HG02973 (cell line): ENCODE measurements at regions not wholly inside any gene's neighbourhood (a gene's known extent, or its start where the extent isn't known, plus 50 kb on each side); places are given as distances from the start of the nearest gene placed in this dataset.
"Not testable (repeated sequence)": the region's sequence is repeated elsewhere in the genome, so short reads cannot be mapped to it uniquely, and the experiment has no call there.

Experiments
- ATAC-seq: cut with Tn5 transposase; IDR thresholded peaks from one replicate; pipeline ENCODE4 v1.9.1; 2021; ENCODE audit warnings: moderate library complexity; ENCODE audit not compliant: unreplicated experiment

DNA sequence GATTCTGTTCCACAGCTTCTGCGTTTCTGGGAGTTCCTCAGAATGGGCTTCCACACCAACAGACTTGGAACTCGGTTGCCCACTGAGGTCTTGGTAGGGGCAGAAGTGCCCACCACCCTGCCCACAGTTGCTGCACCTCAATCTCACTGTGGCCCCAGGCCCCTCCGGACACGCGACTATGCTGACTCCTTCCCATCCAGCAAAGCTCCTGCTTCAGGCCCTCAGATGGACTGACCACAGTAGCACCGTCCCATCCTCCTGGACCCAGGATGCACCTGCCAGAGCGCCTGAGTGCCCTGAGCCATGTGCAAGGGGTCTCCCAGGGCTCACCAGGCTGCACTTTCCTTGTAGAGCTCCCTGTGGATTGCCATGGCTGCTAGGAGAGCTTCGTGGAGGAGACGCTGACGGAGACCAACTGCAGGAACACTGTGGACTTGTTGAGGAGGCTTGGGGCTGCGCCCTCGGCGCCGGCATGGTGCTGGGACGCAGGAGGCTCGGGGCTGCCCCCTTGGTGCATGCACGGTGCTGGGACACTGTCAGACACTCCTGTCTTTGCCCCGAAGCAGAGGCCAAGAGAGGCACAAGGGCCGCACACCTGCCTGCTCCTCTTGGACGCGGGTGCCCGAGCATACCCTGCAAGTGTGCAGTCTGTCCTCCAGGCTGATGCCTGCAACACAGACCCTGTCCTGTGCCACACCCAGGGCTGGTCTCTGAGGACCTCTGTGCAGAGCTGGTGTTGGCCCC is 201.3 kb downstream of the LIPI start:
- ATAC-seq = not testable (repeated sequence)

DNA sequence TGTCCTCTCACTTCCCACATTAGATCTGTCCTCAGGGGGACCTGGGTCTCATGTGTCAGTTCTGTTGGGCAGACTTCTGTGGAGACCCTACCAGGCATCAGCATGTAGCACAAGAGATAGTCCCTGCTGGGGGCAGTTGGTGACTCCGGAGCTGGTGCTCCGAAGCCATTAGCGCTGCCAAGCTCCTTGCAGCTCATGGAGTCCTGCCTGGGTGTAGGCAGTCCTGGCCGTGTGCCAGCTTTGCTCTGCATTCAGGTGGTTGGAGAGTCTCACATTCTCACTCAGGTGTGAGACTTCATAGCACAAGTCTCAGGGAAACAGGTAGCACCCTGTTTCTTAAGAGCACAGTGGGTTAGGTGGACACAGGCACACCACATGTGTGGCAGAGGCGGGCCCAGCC is 202.3 kb downstream of the LIPI start:
- not testable (repeated sequence) for ATAC-seq

DNA sequence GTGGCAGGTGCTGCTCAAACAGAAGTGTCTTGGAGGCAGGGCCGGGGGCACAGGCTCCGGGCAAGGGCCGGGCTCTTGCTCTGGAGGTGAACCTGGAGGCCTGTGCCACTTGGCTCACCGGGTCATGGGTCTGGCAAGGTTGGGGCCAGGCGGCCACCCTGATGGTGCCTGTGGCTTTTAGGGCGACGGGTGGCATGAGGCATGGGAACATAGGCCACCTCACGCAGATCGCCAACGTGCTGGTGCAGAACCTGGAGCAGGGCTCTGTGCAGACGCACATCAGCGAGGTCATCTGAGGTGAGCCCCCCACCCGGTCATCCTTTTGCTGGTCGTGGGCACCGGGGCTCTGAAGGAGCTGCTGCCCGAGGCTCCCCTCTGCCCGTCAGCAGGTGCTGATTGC is 202.7 kb downstream of the LIPI start:
- ATAC-seq = not testable (repeated sequence)

DNA sequence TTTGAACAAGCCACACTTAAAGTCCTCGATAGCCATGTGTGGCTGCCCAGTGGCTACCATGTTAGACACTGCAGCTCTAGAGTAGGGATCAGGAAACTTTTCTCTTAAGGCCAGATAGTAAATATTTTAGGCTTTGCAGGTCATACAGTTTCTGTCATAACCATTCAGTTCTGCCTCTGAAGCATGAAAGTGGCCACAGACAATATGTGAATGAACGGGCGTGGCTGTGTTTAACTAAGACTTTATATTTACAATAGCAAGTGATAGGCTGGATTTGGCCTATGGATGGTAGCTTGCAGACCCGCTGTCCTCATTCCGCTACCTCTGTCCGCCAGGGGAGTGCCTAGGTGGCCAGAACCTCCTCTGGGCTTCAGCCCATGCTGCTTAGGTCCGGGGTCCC is 204.6 kb downstream of the LIPI start:
- ATAC-seq = not testable (repeated sequence)

DNA sequence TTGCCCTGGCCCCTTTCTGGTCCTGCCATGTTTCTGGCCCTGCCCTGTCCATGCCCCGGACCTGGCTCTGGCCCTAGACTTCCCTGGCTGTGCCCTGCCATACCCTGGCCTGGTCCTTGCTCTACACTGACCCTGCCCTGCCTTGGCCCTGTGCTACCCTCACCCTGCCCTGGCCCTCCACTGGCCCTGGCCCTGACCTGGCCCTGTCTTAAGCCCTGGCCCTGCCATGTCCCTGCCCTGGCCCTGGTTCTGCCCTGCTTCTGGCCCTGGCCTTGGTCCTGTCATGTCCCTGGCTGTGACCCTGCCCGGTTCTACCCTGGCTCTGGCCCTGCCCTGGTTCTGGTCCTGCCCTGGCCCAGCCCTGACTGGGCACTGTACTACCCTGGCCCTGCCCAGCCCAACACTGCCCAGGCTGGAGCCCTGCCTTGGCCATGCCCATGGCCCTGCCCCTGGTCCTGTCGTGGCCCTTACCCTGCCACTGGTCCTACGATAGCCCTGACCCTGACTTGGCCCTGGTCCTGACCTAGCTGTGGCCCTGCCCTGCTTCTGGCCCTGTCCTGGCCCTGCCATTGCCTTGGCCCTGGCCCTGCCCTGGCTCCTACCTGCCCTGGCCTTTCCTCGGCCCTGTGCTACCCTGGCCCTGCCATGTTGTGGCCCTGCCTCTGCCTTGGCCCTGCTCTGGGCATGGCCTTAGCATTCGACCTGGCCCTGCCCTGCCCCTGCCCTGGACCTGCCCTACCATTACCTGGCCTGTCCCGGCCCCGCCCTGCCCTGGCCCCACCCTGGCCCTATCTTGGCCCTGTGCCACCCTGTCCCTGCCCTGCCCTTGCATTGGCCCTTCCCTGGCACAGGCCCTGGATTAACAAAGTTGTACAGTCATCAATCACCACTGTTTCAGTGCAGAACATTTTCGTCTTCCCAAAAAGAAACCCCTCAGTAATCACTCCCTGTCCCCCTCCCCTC is 223.5 kb downstream of the LIPI start:
- ATAC-seq = not testable (repeated sequence)

DNA sequence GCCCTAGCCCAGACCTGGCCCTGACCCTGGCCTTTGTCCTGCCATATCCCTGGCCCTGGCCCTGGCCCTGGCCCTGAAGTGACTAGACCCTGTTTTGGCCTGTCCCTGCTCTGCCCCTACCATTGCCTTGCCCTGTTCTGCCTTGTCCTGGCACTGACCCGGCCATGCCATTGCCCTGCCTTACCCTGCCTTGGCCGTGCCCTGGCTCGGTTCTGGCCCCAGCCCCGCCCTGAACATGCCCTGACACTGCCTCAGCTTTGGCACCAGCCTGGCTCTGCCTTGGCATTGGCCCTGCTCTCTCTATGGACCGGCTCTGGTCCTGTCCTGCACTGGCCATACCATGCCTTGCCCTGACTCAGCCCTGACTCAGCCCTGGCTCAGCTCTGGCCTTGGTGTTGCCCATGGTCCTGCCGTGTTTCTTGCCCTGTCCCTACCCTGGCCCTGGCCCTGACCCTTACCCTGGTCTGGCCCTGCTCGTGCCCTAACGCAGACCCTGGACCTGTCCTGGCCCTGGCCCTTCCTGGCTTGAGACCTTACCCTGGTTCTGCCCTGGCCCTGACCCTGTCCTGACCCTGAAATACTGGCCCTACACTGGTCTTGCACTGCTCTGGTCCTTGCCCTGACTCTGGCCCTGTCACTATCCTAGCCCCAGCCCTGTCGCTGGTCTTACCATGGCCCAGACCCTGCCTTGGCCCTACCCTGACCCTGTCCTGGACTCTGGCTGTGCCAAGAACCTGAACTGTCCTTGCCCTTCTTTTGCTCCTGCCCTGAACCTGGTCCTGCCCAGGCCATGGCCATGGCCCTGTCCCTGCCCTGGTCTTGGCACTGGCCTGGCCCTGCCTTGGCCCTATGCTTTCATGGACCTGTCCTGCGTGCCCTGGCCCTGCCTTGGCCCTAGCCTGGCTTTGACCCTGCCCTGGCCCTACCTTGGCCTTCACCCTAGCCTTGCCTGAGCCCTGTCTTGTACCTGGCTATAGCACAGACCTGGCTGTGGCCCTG is 224.6 kb downstream of the LIPI start:
- not testable (repeated sequence) for ATAC-seq

DNA sequence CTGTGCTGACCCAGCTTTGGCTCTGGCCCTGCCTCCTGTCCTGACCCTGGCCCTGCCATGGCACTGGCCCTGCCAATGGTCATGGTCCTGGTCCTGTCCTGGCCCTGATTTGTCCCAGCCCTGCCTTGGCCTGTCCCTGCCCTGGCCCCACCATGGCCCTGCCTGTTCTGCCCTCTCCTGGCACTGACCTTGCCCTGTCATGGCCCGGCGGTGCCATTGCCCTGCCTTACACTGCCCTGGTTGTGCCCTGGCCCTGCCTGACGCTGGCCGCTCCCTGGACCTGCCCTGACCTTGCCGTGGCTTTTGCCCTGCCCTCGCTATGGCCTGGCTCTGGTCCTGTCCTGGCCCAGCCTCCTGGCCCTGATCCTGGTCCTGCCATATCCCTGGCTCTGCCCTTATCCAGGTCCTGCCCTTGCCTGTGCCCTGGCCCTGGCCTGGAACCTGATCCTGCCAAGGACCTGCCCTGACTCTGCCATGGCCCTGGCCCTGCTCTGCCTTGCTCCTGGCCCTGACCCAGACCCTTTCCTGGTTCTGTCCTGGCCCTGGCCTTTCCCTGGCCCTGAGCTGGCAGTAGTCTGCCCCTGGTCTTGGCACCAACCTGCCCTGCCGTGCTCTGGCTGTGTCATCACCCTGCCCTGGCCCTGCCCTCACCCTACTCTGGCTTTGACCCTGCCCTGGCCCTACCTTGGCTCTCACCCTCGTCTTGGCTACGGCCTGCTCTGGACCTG is 225.5 kb downstream of the LIPI start:
- ATAC-seq = not testable (repeated sequence)

DNA sequence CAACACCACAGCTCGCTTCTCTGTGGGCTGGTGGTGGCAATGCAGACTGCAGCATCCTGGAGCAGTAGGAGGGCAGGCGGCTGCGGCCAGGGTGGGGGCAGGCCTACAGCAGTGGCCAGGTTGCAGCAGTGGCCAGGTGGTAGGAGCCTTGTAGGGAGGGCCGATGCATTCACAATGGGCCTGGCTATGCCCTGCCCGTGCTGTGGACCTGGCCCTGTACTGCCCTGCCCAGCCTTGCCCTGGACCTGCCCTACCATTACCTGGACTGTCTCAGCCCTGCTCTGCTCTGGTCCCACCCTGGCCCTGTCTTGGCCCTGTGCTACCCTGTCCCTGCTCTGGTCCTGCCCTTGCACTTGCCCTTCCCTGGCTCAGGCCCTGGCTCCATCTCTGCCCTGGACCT is 226.0 kb downstream of the LIPI start:
- not testable (repeated sequence) for ATAC-seq

DNA sequence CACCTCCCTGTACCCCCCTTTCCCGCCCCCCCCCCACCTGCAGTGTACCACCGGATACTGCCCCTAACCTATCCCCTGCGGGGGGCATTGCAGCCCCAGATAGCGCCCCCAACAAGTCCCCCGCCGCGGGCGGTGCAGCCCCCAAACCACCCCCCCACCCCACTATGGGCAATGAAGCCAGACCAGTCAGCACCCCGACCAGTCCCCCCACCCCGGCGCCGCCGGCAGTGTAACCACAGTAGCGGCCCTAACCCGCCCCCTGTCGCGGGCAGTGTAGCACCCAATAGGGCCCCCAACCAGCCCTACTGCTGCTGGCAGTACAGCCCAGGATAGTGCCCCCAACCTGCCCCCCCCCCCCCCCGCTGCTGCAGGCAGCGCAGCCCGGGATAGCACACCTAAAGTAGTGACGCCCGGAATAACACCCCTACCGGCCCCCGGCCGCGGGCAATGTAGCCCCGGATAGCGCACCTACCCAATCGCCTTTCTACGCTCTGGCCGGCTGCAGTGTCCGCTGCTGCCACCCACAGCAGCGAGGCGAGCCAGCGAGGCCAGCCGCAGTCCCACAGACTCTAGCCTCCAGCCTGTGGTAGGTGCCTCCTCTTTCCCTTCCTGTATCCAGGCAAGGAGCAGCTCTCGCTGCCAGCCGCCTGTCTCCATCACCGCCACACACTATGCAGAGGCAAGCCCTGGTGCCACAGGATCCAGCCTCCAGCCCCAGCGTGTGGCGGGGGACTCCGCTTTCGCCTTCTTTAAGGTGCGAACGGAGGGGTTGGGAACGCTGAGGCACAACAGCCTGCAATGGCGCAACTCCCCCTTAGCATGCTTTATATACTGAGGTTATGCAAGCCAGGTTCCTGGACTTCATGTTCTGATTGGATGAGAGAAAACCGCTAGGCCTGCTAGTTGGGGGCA is 229.3 kb downstream of the LIPI start:
- not testable (repeated sequence) for ATAC-seq

DNA sequence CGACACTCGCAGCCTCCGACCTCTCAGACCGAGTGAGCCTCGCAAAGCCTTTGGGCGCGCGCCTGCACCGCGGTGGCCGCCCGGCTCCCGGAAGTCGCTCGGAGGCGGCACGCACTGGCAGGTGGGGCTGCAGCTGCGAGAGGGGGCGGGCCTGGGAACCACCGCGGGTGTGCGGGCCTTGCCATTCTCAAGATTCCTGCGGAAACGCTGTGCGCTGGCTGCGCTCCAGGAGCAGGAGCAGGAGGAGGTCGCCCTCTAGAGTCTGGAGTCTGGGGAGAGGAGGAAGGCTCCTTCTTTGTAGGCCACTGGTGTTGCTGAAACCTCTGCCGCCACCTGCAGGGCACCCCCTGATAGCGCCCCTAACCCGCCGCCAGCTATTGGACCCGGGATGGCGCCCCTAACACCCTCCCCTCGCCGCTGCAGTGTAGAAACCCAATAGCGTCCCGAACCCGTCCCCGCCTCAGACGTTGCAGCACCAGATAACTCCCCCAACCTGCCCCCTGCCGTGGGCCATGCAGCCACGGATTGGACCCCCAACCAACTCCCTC is 230.6 kb downstream of the LIPI start:
- ATAC-seq = not testable (repeated sequence)

DNA sequence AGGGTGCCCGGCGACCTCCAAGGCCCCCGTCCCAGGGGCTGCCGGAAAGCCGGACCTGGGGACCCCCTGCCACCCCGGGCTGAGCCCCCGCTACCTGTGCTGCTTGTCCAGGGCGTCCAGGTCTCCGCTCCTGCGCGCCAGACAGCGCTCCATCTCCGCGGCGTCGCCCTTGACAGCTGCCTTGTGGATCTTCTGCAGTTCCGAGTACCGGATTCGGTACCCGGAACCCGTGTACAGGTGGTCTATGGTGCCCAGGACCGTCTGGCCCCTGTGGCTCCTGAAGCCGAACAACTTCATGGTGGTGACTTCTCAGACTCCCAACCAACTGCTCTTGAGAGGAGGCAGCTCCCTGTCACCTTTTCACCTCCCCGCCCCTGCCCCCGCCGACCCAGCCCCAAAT is 231.1 kb downstream of the LIPI start:
- not testable (repeated sequence) for ATAC-seq

DNA sequence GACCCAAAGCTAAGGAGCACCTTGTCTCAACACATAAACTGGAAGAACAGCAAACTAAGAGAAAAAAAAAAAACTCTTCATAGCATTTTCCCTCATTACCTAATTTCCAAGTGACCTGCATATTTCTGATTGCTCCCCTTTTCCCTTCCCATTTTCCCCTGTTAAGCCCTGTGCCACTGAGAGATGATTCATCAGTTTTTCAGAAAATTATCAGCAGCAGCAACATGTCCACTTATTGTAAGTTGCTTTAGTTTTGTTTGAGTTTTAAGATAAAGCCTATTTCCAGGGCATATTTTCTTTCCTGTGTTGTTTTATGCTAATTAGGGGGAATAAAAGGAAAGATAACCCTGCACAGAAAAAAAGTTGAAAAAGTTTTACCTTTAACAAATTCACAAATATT is 236.2 kb downstream of the LIPI start:
- not testable (repeated sequence) for ATAC-seq

DNA sequence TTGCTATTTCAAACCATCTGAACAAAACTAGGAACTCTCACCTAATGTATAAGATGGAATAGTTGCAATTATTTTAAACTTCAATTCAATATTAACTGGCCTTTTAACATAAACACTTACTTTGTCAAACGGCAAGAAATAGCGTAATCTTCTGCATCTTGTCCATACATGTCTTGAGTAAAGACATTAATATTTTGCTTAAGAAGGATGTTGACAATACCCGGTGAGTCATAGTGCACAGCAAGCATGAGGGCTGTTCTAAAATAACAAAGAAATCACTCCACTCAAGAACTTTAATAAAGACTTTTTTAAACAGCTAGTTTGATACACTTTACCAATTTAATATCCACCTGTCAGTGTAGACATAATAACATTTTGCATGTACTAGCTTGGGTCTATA is 240.9 kb downstream of the LIPI start:
- ATAC-seq = not testable (repeated sequence)

DNA sequence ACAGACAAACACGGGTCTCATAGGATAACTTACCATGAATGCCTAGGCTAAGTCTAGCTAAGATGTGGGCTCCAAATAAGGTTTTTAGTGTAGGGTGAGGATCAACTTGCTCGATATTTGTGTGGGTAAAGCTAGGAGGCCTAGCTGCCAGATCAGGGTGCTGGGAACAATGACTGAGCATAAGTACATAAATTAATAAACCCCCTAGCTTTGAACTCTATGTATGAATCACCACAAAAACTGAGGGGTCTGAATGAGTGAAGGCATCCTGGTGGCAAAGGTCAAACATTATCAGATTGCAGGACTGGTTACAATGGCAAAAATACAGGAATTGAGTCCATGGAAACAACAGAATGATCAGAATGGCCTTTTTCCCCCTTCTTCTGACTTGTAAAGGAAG is 241.8 kb downstream of the LIPI start:
- ATAC-seq = not testable (repeated sequence)

DNA sequence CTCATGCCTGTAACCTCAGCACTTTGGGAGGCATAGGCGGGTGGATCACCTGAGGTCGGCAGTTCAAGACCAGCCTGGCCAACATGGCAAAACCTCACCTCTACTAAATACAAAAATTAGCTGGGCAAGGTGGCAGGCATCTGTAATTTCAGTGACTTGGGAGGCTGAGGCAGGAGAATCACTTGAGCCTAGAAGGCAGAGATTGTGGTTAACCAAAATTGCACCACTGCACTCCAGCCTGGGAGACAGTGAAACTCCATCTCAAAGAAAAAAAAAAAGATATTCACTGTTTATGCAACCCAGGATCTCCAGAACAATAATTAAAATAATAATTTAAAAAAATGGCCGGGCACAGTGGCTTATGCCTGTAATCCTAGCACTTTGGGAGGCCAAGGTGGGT is 247.5 kb downstream of the LIPI start:
- ATAC-seq = not testable (repeated sequence)

DNA sequence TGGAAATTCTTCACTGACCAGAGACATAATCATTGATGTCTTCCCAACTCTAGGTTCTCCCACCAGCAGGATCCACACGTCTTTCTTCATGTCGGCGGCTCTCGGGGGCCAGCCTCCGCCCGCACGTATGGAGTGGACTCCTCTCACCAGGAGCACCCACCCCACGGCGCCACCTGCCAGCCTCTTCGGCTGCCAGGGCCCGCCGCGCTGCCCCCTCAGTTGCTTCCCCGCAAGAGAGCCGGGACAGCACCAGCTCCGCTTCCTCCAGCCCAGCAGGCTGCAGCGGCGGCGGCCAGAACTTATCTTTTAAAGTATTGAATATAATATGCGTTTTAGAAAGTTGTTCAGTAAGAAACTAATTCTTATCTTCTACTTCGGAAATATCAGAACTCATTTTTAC is 273.5 kb downstream of the LIPI start:
- ATAC-seq = no peak

DNA sequence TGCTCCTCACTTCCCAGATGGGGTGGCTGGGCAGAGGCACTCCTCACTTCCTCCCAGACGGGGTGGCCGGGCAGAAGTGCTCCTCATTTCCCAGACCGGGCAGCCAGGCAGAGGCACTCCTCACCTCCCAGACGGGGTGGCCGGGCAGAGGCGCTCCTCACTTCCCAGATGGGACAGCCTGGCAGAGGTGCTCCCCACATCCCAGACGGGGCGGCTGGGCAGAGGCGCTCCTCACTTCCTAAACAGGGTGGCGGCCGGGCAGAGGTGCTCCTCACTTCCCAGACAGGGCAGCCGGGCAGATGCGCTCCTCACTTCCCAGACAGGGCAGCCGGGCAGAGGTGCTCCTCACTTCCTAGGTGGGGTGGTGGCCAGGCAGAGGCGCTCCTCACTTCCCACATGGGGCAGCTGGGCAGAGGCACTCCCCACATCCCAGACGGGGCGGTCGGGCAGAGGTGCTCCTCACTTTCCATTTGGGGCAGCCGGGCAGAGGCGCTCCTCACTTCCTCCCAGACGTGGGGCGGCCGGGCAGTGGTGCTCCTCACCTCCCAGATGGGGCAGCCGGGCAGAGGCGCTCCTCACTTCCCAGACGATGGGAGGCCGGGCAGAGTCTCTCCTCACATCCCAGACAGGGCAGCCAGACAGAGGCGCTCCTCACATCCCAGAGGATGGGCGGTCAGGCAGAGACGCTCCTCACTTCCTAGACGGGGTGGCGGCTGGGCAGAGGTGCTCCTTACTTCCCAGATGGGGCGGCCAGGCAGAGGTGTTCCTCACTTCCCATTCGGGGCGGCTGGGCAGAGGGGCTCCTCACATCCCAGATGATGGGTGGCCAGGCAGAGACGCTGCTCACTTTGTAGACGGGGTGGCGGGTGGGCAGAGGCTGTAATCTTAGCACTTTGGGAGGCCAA is 274.5 kb downstream of the LIPI start:
- ATAC-seq = not testable (repeated sequence)
